ENCODE measurements at regions not wholly inside any gene's neighbourhood (a gene's known extent, or its start where the extent isn't known, plus 50 kb on each side); places are given as distances from the start of the nearest gene placed in this dataset.

DNA sequence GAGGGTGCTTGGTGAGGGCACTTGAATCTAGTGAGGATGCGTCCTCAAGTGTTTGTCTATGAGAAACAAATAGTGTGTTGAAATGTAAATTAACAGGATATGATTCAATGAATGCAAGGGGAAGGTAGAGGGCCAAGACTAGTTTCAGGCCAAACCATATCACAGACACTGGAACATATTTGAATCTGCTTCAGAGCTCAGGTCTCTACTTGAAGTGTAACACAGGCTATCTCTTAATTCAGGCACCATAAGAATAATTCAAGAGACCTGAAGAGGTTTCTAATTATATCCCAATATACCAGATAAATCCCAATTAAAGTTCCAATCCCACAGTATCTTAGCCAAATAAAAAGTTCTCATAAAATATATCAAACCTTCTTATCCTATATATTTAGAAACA is 146.5 kb upstream of the INTU start:
- intact Hi-C loops (cut with micrococcal nuclease; ENCODE audit: unreplicated experiment) (no loop called here), in situ Hi-C loops (cut with HindIII; ENCODE audit: extremely low pct_ligation_motif_present, low pct_unique_long_range_greater_than_20kb) (no loop called here)
- H3K4me2 ChIP-seq (ENCODE audit: low read depth, low read length) = no peak overlapping the region
- DNase-seq (ENCODE audit: low spot score) (no peak), ATAC-seq (no peak), FAIRE-seq (no peak)
- H3K9ac ChIP-seq (ENCODE audit: insufficient read depth, low read depth, low read length) = no peak overlapping the region
- TF ChIP-seq ZFP90 (CRISPR knock-in tag; IDR thresholded peaks at IDR 0.05; ENCODE audit: borderline replicate concordance) (no peak), ZNF24 (IDR thresholded peaks at IDR 0.05) (no peak), ZNF552 (CRISPR knock-in tag; IDR thresholded peaks at IDR 0.05; ENCODE audit: borderline replicate concordance) (no peak), ZNF724P (CRISPR knock-in tag; IDR thresholded peaks at IDR 0.05; ENCODE audit: borderline replicate concordance) (no peak)
- TF ChIP-seq, protein P1, sequence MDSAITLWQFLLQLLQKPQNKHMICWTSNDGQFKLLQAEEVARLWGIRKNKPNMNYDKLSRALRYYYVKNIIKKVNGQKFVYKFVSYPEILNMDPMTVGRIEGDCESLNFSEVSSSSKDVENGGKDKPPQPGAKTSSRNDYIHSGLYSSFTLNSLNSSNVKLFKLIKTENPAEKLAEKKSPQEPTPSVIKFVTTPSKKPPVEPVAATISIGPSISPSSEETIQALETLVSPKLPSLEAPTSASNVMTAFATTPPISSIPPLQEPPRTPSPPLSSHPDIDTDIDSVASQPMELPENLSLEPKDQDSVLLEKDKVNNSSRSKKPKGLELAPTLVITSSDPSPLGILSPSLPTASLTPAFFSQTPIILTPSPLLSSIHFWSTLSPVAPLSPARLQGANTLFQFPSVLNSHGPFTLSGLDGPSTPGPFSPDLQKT (CRISPR knock-in tag; IDR thresholded peaks at IDR 0.05; ENCODE audit: borderline replicate concordance) = no peak
- H3K4me1 ChIP-seq (ENCODE audit: insufficient read depth, low read length) = no peaks in the 10 kb centered on the region
- H4K20me1 ChIP-seq (ENCODE audit: insufficient read depth, low read length) = no peaks in the 10 kb centered on the region
- no TSS peak for BruUV-seq (replicated peaks)
- no peak overlapping the region for H3K4me3 ChIP-seq (replicated peaks in 1 of 3; ENCODE audit: insufficient read depth in 1 of 3, low read depth in 2 of 3, low read length in 3 of 3)
- 4% methylated on average over 1 of the region's 1 CpG for WGBS (ENCODE audit: low lambda C conversion rate)
- H3K27ac ChIP-seq (ENCODE audit: extremely low read length, insufficient read depth, low read length) = no peak overlapping the region
- POLR2A ChIA-PET = no interaction called here
- H3K9me3 ChIP-seq (ENCODE audit: low read length) = no peaks in the 10 kb centered on the region
- no peaks in the 10 kb centered on the region for H3K36me3 ChIP-seq (replicated peaks in 1 of 2; ENCODE audit: control insufficient read depth in 1 of 2, insufficient read depth in 2 of 2, low read length in 2 of 2)
- no peaks in the 10 kb centered on the region for H3K79me2 ChIP-seq (ENCODE audit: insufficient read depth, low read length)
- CTCF ChIA-PET (ENCODE audit: low intra/inter-chr PET ratio, low total read pairs) = no interaction called here
- no peaks in the 10 kb centered on the region for H3K27me3 ChIP-seq (ENCODE audit: control insufficient read depth in 1 of 2, insufficient read depth in 2 of 2, low read length in 2 of 2)
- no peak overlapping the region for H2AFZ ChIP-seq (ENCODE audit: low read length)

DNA sequence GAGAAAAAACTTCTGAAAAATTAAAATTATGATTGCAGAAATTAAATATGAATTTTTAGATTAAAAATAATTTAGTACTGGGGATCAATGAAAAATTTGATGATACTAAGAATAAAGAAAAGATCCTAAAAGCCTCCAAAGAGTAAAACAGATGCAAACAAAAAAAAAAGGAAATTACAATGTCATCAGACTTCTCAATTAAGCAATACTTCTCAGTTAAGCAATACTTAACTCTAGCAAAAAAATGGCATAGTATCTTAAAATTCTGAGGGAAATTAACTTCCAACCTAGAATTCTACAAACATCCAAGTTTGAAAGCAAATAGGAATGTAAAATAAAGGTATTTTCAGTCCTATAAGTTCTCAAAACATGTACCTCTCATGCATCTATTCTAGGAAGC is 141.2 kb upstream of the INTU start:
- Histone ChIP-seq H3K27me3 (ENCODE audit: control insufficient read depth in 1 of 2, insufficient read depth in 2 of 2, low read length in 2 of 2) (no peaks in the 10 kb centered on the region), H3K4me1 (ENCODE audit: insufficient read depth, low read length) (no peaks in the 10 kb centered on the region), H3K4me2 (ENCODE audit: low read depth, low read length) (no peak overlapping the region), H3K36me3 (replicated peaks in 1 of 2; ENCODE audit: control insufficient read depth in 1 of 2, insufficient read depth in 2 of 2, low read length in 2 of 2) (no peaks in the 10 kb centered on the region), H3K9ac (ENCODE audit: insufficient read depth, low read depth, low read length) (no peak overlapping the region), H3K9me3 (ENCODE audit: low read length) (no peaks in the 10 kb centered on the region), H3K79me2 (ENCODE audit: insufficient read depth, low read length) (no peaks in the 10 kb centered on the region), H4K20me1 (ENCODE audit: insufficient read depth, low read length) (no peaks in the 10 kb centered on the region), H3K27ac (ENCODE audit: extremely low read length, insufficient read depth, low read length) (no peak overlapping the region), H3K4me3 (replicated peaks in 1 of 3; ENCODE audit: insufficient read depth in 1 of 3, low read depth in 2 of 3, low read length in 3 of 3) (no peak overlapping the region), H2AFZ (ENCODE audit: low read length) (no peak overlapping the region)
- CTCF ChIA-PET (ENCODE audit: low intra/inter-chr PET ratio, low total read pairs) = no interaction called here
- in situ Hi-C loops (cut with HindIII; ENCODE audit: extremely low pct_ligation_motif_present, low pct_unique_long_range_greater_than_20kb) (no loop called here), intact Hi-C loops (cut with micrococcal nuclease; ENCODE audit: unreplicated experiment) (loop anchor here (10.0 kb wide), 1 partner anchor 1263 kb away; no protein-coding TSS in a partner anchor)
- no peak for FAIRE-seq
- no peak for ATAC-seq
- TF ChIP-seq ZKSCAN1 (IDR thresholded peaks at IDR 0.05; ENCODE audit: low read length) (no peak), PPARG (CRISPR knock-in tag; conservative IDR thresholded peaks at IDR 0.05) (no peak), ZNF614 (CRISPR knock-in tag; IDR thresholded peaks at IDR 0.05; ENCODE audit: borderline replicate concordance) (no peak), ZNF20 (CRISPR knock-in tag; IDR thresholded peaks at IDR 0.05) (no peak), ZSCAN25 (CRISPR knock-in tag; IDR thresholded peaks at IDR 0.05) (no peak), SCMH1 (CRISPR knock-in tag; IDR thresholded peaks at IDR 0.05; ENCODE audit: borderline replicate concordance) (no peak), ZNF224 (CRISPR knock-in tag; IDR thresholded peaks at IDR 0.05) (no peak), ZNF792 (CRISPR knock-in tag; IDR thresholded peaks at IDR 0.05) (no peak), NONO (IDR thresholded peaks at IDR 0.05) (no peak), NONO (CRISPR knock-in tag; conservative IDR thresholded peaks at IDR 0.05) (no peak), ZNF331 (CRISPR knock-in tag; IDR thresholded peaks at IDR 0.05) (no peak)
- TF ChIP-seq, protein P2, sequence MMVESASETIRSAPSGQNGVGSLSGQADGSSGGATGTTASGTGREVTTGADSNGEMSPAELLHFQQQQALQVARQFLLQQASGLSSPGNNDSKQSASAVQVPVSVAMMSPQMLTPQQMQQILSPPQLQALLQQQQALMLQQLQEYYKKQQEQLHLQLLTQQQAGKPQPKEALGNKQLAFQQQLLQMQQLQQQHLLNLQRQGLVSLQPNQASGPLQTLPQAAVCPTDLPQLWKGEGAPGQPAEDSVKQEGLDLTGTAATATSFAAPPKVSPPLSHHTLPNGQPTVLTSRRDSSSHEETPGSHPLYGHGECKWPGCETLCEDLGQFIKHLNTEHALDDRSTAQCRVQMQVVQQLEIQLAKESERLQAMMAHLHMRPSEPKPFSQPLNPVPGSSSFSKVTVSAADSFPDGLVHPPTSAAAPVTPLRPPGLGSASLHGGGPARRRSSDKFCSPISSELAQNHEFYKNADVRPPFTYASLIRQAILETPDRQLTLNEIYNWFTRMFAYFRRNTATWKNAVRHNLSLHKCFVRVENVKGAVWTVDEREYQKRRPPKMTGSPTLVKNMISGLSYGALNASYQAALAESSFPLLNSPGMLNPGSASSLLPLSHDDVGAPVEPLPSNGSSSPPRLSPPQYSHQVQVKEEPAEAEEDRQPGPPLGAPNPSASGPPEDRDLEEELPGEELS (CRISPR knock-in tag; IDR thresholded peaks at IDR 0.05) = no peak
- BruUV-seq (replicated peaks) = no TSS peak
- POLR2A ChIA-PET = no interaction called here
- no peak for DNase-seq (ENCODE audit: low spot score)
